ENCODE measurements at regions not wholly inside any gene's neighbourhood (a gene's known extent, or its start where the extent isn't known, plus 50 kb on each side); places are given as distances from the start of the nearest gene placed in this dataset.

GRCh38 chr7:155369766-155370165, 72.1 kb downstream of the INSIG1 start:
- no peak for TF ChIP-seq EP300 (IDR thresholded peaks at IDR 0.05)
- TF ChIP-seq CTCF (IDR thresholded peaks at IDR 0.05) = no peak
- TF ChIP-seq POLR2A (IDR thresholded peaks at IDR 0.05) = no peak
- H3K4me3 ChIP-seq = no peak overlapping the region
- no peaks in the 10 kb centered on the region for H3K27me3 ChIP-seq
- whole genome bisulfite sequencing, 3 donors = 40 to 48% (median 47%) methylated on average over 15 of the region's 15 CpGs
- H3K9me3 ChIP-seq = no peaks in the 10 kb centered on the region
- H3K27ac ChIP-seq = no peak overlapping the region
- intact Hi-C loops (cut with DNase I) = no loop called here
- peaks cover 4% of the 10 kb centered on the region for H3K4me1 ChIP-seq (ENCODE audit: insufficient read depth)
- no peaks in the 10 kb centered on the region for H3K36me3 ChIP-seq
- DNase-seq = no peak

- intact Hi-C loops (cut with DNase I) = no loop called here
- peaks cover 5% of the 10 kb centered on the region for H3K4me1 ChIP-seq (ENCODE audit: insufficient read depth)
- H3K27ac ChIP-seq = no peak overlapping the region
- no peak for TF ChIP-seq POLR2A (IDR thresholded peaks at IDR 0.05)
- TF ChIP-seq EP300 (IDR thresholded peaks at IDR 0.05) = no peak
- TF ChIP-seq CTCF (IDR thresholded peaks at IDR 0.05) = no peak
- no peak overlapping the region for H3K4me3 ChIP-seq
- no peak for DNase-seq
- no peaks in the 10 kb centered on the region for H3K27me3 ChIP-seq
- H3K9me3 ChIP-seq = no peaks in the 10 kb centered on the region
- no peaks in the 10 kb centered on the region for H3K36me3 ChIP-seq
- 10 to 18% (median 16%) methylated on average over 21 of the region's 21 CpGs for WGBS, 3 donors
Measured at GRCh38 chr7:155371331-155371883, 73.7 kb downstream of the INSIG1 start.

- no peaks in the 10 kb centered on the region for H3K27me3 ChIP-seq
- no peaks in the 10 kb centered on the region for H3K9me3 ChIP-seq
- intact Hi-C loops (cut with DNase I) = no loop called here
- H3K36me3 ChIP-seq = no peaks in the 10 kb centered on the region
- H3K27ac ChIP-seq = no peak overlapping the region
- no peak for TF ChIP-seq CTCF (IDR thresholded peaks at IDR 0.05)
- no peak for TF ChIP-seq POLR2A (IDR thresholded peaks at IDR 0.05)
- no peak for TF ChIP-seq EP300 (IDR thresholded peaks at IDR 0.05)
- H3K4me3 ChIP-seq = no peak overlapping the region
- H3K4me1 ChIP-seq (ENCODE audit: insufficient read depth) = peaks cover 5% of the 10 kb centered on the region
- WGBS, 3 donors = 3 to 5% (median 5%) methylated on average over 78 to 82 of the region's 82 CpGs
- DNase-seq = no peak
Measured at GRCh38 chr7:155371884-155372781, 74.5 kb downstream of the INSIG1 start.

GRCh38 chr7:155372782-155373358, 75.2 kb downstream of the INSIG1 start:
- Histone ChIP-seq H3K4me1 (ENCODE audit: insufficient read depth) (peaks cover 6% of the 10 kb centered on the region), H3K27me3 (no peaks in the 10 kb centered on the region), H3K27ac (no peak overlapping the region), H3K9me3 (no peaks in the 10 kb centered on the region), H3K4me3 (no peak overlapping the region), H3K36me3 (no peaks in the 10 kb centered on the region)
- WGBS, 3 donors = 4 to 6% (median 5%) methylated on average over 28 of the region's 28 CpGs
- TF ChIP-seq EP300 (IDR thresholded peaks at IDR 0.05) (no peak), POLR2A (IDR thresholded peaks at IDR 0.05) (no peak), CTCF (IDR thresholded peaks at IDR 0.05) (no peak)
- intact Hi-C loops (cut with DNase I) = no loop called here
- DNase-seq = no peak
